H9 (cell line): ENCODE measurements at regions not wholly inside any gene's neighbourhood (a gene's known extent, or its start where the extent isn't known, plus 50 kb on each side); places are given as distances from the start of the nearest gene placed in this dataset.

Experiments used
- DNase-seq: peaks from one replicate; pipeline ENCODE4 v3.0.0-alpha.2; 2017
- H2AFZ ChIP-seq: one replicate; pipeline ENCODE4 v1.6.1; 2013; ENCODE audit warnings: mild to moderate bottlenecking, low read length, control low read depth, moderate library complexity
- H2AK5ac ChIP-seq: 2 replicates; pipeline ENCODE4 v1.6.1; 2013; ENCODE audit warnings: low read length, control low read depth, mixed read lengths; ENCODE audit not compliant: insufficient read length
- H2BK120ac ChIP-seq: one replicate; pipeline ENCODE4 v1.6.1; 2013; ENCODE audit warnings: low read depth, mild to moderate bottlenecking, low read length, control low read depth, inconsistent platforms; ENCODE audit not compliant: poor library complexity, severe bottlenecking
- H2BK12ac ChIP-seq: 2 replicates; pipeline ENCODE4 v1.6.1; 2013; ENCODE audit warnings: low read length, control low read depth, mixed read lengths, low read depth; ENCODE audit not compliant: insufficient read length
- H2BK15ac ChIP-seq: 2 replicates; pipeline ENCODE4 v1.6.1; 2013; ENCODE audit warnings: low read depth, low read length, control low read depth
- H2BK20ac ChIP-seq: one replicate; pipeline ENCODE4 v1.6.1; 2013; ENCODE audit warnings: low read depth, mild to moderate bottlenecking, low read length, control low read depth, inconsistent platforms; ENCODE audit not compliant: poor library complexity, severe bottlenecking
- H2BK5ac ChIP-seq: 2 replicates; pipeline ENCODE4 v1.6.1; 2013; ENCODE audit warnings: low read length, control low read depth, mixed read lengths; ENCODE audit not compliant: insufficient read length
- H3K14ac ChIP-seq: 2 replicates; pipeline ENCODE4 v1.6.1; 2013; ENCODE audit warnings: low read length, control low read depth; ENCODE audit not compliant: insufficient read depth
- H3K18ac ChIP-seq: 2 replicates; pipeline ENCODE4 v1.6.1; 2013; ENCODE audit warnings: low read depth, mild to moderate bottlenecking, mixed read lengths, low read length, control low read depth; ENCODE audit not compliant: insufficient read length
- H3K23ac ChIP-seq: 2 replicates; pipeline ENCODE4 v1.6.1; 2013; ENCODE audit warnings: low read length, control low read depth, mixed read lengths, low read depth; ENCODE audit not compliant: insufficient read length
- H3K23me2 ChIP-seq: 2 replicates; pipeline ENCODE4 v1.6.1; 2013; ENCODE audit warnings: low read depth, mild to moderate bottlenecking, mixed read lengths, low read length, control low read depth; ENCODE audit not compliant: insufficient read length, poor library complexity, severe bottlenecking
- H3K27ac ChIP-seq: 2 replicates; pipeline ENCODE4 v1.5.1; 2013; ENCODE audit warnings: low read length, control low read depth, mixed read lengths, low read depth; ENCODE audit not compliant: insufficient read length
- H3K27me3 ChIP-seq: 2 replicates; pipeline ENCODE4 v1.6.1; 2013; ENCODE audit warnings: low read length, control low read depth, inconsistent platforms; ENCODE audit not compliant: insufficient read depth
- H3K4ac ChIP-seq: 2 replicates; pipeline ENCODE4 v1.6.1; 2013; ENCODE audit warnings: low read depth, mild to moderate bottlenecking, control low read depth, inconsistent platforms, low read length, moderate library complexity
- H3K4me1 ChIP-seq: 2 replicates; pipeline ENCODE4 v1.6.1; 2013; ENCODE audit warnings: low read length, control low read depth, inconsistent platforms; ENCODE audit not compliant: insufficient read depth
- H3K4me2 ChIP-seq: 2 replicates; pipeline ENCODE4 v1.6.1; 2013; ENCODE audit warnings: low read length, control low read depth, mixed read lengths; ENCODE audit not compliant: insufficient read length, insufficient read depth
- H3K56ac ChIP-seq: 2 replicates; pipeline ENCODE4 v1.6.1; 2013; ENCODE audit warnings: low read depth, mild to moderate bottlenecking, mixed read lengths, low read length, control low read depth; ENCODE audit not compliant: insufficient read length
- H3K79me1 ChIP-seq: 2 replicates; pipeline ENCODE4 v1.6.1; 2013; ENCODE audit warnings: low read depth, mild to moderate bottlenecking, moderate library complexity, low read length, control low read depth, inconsistent platforms; ENCODE audit not compliant: insufficient read depth, poor library complexity, severe bottlenecking
- H3K79me2 ChIP-seq: 2 replicates; pipeline ENCODE4 v1.6.1; 2013; ENCODE audit warnings: low read length, control low read depth, inconsistent platforms; ENCODE audit not compliant: insufficient read depth
- H3K9ac ChIP-seq: 2 replicates; pipeline ENCODE4 v1.6.1; 2013; ENCODE audit warnings: low read length, control low read depth, mixed read lengths; ENCODE audit not compliant: insufficient read length; ENCODE audit errors: extremely low read depth
- H3K9me3 ChIP-seq: one replicate; pipeline ENCODE4 v1.6.1; 2013; ENCODE audit warnings: low read depth, low read length, inconsistent platforms; ENCODE audit not compliant: control insufficient read depth
- H3T11ph ChIP-seq: one replicate; pipeline ENCODE4 v1.6.1; 2013; ENCODE audit warnings: mild to moderate bottlenecking, low read length, control low read depth, inconsistent platforms
- H4K20me1 ChIP-seq: one replicate; pipeline ENCODE4 v1.6.1; 2013; ENCODE audit not compliant: control insufficient read depth, insufficient read length, insufficient read depth
- H4K5ac ChIP-seq: 2 replicates; pipeline ENCODE4 v1.6.1; 2013; ENCODE audit warnings: low read depth, mild to moderate bottlenecking, mixed read lengths, low read length, control low read depth; ENCODE audit not compliant: insufficient read length
- H4K8ac ChIP-seq: replicated peaks from 2 replicates; pipeline ENCODE4 v1.6.1; 2013; ENCODE audit warnings: low read length, control low read depth, mixed read lengths, low read depth; ENCODE audit not compliant: insufficient read length
- H4K91ac ChIP-seq: 2 replicates; pipeline ENCODE4 v1.6.1; 2013; ENCODE audit warnings: low read depth, mild to moderate bottlenecking, moderate library complexity, mixed read lengths, low read length, control low read depth; ENCODE audit not compliant: insufficient read length
- H3K27ac Mint-ChIP-seq, 3 experiments: 2 replicates in 2 of 3; 3 replicates in 1 of 3; pipeline ENCODE4 v1.8.0; 2020 to 2021; ENCODE audit warnings: mixed read lengths in 3 of 3, mild to moderate bottlenecking in 1 of 3, moderate library complexity in 1 of 3
- H3K27me3 Mint-ChIP-seq: 2 replicates; pipeline ENCODE4 v1.8.0; 2021; ENCODE audit warnings: low read depth, mild to moderate bottlenecking, moderate library complexity, mixed read lengths
- H3K36me3 Mint-ChIP-seq, 3 experiments: 2 replicates in 2 of 3; 3 replicates in 1 of 3; pipeline ENCODE4 v1.8.0; 2020 to 2021; ENCODE audit warnings: low read depth in 3 of 3, mixed read lengths in 3 of 3; ENCODE audit not compliant: insufficient read depth in 1 of 3
- H3K4me1 Mint-ChIP-seq, 2 experiments: 2 replicates each; pipeline ENCODE4 v1.8.0; 2020; ENCODE audit warnings: mixed read lengths in 2 of 2
- H3K4me3 Mint-ChIP-seq, 2 experiments: 2 replicates in 1 of 2; 3 replicates in 1 of 2; pipeline ENCODE4 v1.8.0; 2020 to 2021; ENCODE audit warnings: mild to moderate bottlenecking in 2 of 2, mixed read lengths in 2 of 2, moderate library complexity in 1 of 2
- H3K9me3 Mint-ChIP-seq, 2 experiments: 2 replicates in 1 of 2; 3 replicates in 1 of 2; pipeline ENCODE4 v1.8.0; 2020; ENCODE audit warnings: mild to moderate bottlenecking in 2 of 2, mixed read lengths in 2 of 2, moderate library complexity in 1 of 2
- WGBS: extraction: QIAGEN DNeasy Blood & Tissue Kit; methylation state at CpG from one replicate; pipeline ENCODE4 v1.1.7; 2013; ENCODE audit warnings: missing lambda C conversion rate, low lambda C conversion rate, mixed read lengths; ENCODE audit not compliant: insufficient read length; ENCODE audit errors: extremely low coverage; 5-methylcytosine and 5-hydroxymethylcytosine counted together
- TF ChIP-seq, protein P1 (sequence below): fragments of 200-600 bp; sonication (generic); conservative IDR thresholded peaks from 3 replicates; pipeline ENCODE4 v1.8.0; 2021; ENCODE audit warnings: antibody characterized with exemption, mild to moderate bottlenecking

- H3T11ph ChIP-seq = no peak overlapping the region
- no peaks in the 10 kb centered on the region for H3K23me2 ChIP-seq
- H3K9me3 Mint-ChIP-seq = no peaks in the 10 kb centered on the region
- no peak overlapping the region for H4K8ac ChIP-seq
- H4K91ac ChIP-seq = no peak overlapping the region
- no peak overlapping the region for H2AFZ ChIP-seq
- H3K36me3 Mint-ChIP-seq = no peaks in the 10 kb centered on the region; a peak in 1 of 7 replicates
- no peaks in the 10 kb centered on the region for H3K79me2 ChIP-seq
- H3K79me1 ChIP-seq = no peaks in the 10 kb centered on the region
- H3K4me1 ChIP-seq = no peaks in the 10 kb centered on the region
- H3K27me3 Mint-ChIP-seq = peaks cover 13% of the 10 kb centered on the region
- H3K4me1 Mint-ChIP-seq = peaks cover 5 to 6% of the 10 kb centered on the region in 2 experiments
- no peak overlapping the region for H3K4me3 Mint-ChIP-seq
- no peak overlapping the region for H2BK12ac ChIP-seq
- no CpG with 5 or more reads among the region's 30 CpGs for WGBS
- no peaks in the 10 kb centered on the region for H3K9me3 ChIP-seq
- no peak overlapping the region for H3K56ac ChIP-seq
- peak; percentile 15 for DNase-seq
- TF ChIP-seq, protein P1, sequence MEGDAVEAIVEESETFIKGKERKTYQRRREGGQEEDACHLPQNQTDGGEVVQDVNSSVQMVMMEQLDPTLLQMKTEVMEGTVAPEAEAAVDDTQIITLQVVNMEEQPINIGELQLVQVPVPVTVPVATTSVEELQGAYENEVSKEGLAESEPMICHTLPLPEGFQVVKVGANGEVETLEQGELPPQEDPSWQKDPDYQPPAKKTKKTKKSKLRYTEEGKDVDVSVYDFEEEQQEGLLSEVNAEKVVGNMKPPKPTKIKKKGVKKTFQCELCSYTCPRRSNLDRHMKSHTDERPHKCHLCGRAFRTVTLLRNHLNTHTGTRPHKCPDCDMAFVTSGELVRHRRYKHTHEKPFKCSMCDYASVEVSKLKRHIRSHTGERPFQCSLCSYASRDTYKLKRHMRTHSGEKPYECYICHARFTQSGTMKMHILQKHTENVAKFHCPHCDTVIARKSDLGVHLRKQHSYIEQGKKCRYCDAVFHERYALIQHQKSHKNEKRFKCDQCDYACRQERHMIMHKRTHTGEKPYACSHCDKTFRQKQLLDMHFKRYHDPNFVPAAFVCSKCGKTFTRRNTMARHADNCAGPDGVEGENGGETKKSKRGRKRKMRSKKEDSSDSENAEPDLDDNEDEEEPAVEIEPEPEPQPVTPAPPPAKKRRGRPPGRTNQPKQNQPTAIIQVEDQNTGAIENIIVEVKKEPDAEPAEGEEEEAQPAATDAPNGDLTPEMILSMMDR = no peak
- H2AK5ac ChIP-seq = no peak overlapping the region
- no peak overlapping the region for H2BK15ac ChIP-seq
- no peak overlapping the region for H3K4me2 ChIP-seq
- H2BK20ac ChIP-seq = no peak overlapping the region
- no peak overlapping the region for H3K9ac ChIP-seq
- peaks cover 2% of the 10 kb centered on the region for H4K20me1 ChIP-seq
- H2BK120ac ChIP-seq = no peak overlapping the region
- H3K27ac ChIP-seq = no peak overlapping the region
- no peak overlapping the region for H2BK5ac ChIP-seq
- H3K14ac ChIP-seq = no peak overlapping the region
- H3K23ac ChIP-seq = no peak overlapping the region
- H3K18ac ChIP-seq = no peak overlapping the region
- no peak overlapping the region for H3K27ac Mint-ChIP-seq
- no peaks in the 10 kb centered on the region for H3K27me3 ChIP-seq
- H3K4ac ChIP-seq = no peak overlapping the region
- no peak overlapping the region for H4K5ac ChIP-seq
Observed at GRCh38 chr5:2903451-2904395, 152.2 kb upstream of the IRX2 start.
